HG03095 (cell line): ENCODE measurements at regions not wholly inside any gene's neighbourhood (a gene's known extent, or its start where the extent isn't known, plus 50 kb on each side); places are given as distances from the start of the nearest gene placed in this dataset.

Source experiments
- ATAC-seq: cut with Tn5 transposase; IDR thresholded peaks from one replicate; pipeline ENCODE4 v1.9.1; 2021; ENCODE audit warnings: moderate library complexity; ENCODE audit not compliant: unreplicated experiment

DNA sequence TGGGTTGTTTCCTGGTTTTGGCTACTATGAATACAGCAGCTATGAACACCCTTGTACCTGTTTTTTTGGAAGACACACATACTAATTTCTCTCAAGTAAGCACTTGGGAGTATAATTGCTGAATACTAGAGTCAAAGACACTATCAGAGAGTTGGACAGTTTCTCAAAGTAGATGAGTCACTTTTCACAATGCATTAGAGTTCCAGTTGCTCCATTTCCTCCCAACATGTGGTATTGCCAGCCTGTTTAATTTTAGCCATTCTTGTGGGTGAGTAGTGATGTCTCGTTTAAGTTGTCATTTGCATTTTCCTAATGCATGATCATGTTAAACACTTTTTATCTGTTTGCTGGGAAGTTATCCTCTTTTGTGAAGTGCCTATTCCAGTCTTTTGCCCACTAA lies 81.6 kb upstream of the GDNF start:
- no peak for ATAC-seq

DNA sequence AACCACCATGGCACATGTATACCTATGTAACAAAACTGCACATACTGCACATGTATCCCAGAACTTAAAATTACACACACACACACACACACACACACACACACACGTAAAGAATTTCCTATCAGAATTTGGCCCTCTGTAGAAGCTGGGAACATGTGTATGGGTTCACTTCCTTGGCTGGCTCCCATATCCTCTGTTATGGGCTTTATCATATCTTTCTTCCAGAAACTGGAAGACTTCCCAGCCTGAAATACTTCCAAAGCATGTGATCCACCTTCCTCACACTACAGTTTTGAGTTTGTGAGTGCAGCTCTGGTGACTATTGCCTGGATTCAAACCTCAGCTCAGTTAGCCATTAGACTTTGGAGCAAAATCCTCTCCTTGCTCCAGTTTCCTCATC lies 78.6 kb upstream of the GDNF start:
- no peak for ATAC-seq

DNA sequence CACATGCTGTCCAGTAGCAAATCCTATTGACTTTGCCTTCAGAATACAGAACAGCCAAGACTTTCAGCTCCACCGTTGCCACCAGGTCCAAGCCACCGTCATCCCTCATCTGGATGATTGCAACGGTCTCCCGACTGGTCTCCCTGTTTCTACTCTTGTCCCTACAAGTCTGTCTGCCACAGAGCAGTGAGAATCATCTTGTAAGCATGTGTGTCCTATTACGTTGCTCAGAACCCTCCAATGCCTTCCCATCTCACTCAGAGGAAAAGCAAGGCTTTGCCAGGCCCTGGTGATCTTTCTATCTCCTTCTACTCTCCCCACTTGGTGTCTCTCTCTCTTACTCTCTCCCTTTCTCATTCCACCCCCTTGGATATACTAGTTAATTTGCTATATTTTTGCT lies 76.7 kb upstream of the GDNF start:
- no peak for ATAC-seq

DNA sequence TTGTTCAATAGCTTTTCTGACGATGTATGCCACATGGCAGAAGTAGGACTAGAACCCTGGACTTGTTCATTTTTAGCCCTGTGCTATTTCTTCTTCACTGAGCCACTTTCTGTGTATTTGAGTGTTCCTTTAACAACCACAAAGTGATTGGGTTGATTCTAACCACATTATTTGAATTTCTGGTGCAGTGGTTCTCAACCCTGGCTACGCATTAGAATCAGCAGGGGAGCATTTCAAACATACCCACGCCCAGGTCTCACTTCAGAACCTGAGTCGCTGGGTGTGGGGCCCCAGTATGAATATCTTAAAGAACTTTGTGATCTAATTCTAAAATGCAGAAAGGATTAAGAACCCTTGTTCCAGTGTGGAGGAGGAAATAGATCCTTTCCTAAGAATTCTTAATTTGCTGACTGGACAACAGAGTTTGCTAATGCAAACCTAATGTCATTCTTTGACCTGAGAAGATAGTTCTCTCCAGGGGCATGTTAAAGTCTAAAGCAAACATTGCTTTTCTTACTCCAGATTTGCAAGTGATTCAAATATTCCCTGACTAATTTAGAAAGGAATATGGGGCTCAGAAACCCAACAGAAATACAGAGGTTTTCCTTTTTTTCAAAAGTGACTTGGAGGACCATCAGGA lies 75.4 kb upstream of the GDNF start:
- peak; percentile 51 for ATAC-seq

DNA sequence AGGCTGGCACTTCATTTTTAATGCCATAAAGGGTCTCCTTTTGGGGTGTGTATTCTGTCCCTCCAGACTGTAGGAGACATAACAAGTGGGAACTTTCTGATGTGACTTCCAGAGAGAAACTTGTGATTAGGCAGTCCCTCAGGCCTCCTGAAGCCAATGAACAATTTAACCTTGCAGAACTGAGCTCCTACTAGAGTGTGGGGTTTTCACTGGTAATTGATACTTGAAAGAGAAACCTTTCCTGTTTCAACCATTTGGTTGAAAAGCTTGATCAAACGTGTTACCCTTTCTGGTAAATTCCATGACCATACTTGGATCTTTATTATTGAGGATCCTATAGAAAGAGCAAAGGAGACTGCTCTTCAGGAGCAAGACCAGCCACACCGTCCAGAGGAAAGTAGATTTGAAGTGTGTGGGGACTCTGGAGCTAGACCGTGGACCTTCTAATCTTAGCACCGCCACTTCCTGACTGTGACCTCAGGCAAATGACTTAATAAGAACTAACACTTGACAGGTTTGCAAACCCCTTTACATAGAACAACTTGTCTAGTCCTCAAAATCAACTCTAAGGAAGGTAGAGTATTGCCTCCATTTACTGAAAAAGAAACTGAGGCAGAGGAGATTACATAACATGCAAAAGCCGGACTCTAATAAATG lies 69.9 kb upstream of the GDNF start:
- ATAC-seq = peak; percentile 76

DNA sequence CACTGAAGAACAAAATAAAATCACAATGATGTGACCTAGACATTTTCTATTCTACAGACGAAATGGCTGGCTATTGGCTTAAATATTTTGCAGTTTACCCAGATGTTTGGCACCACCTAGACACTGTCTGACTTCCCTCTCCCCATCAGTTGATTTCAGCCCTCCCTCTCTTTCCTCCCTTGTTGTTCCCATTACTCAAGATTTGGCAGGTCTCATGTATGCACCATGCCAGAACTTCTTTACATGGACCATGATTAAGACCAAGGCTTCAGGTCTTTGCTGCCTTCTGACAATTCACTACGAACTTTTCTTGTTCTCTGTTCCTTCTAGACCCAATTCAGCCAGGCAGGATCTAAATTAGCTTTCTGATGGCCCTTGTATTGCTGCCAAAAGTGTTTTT lies 66.6 kb upstream of the GDNF start:
- no peak for ATAC-seq

DNA sequence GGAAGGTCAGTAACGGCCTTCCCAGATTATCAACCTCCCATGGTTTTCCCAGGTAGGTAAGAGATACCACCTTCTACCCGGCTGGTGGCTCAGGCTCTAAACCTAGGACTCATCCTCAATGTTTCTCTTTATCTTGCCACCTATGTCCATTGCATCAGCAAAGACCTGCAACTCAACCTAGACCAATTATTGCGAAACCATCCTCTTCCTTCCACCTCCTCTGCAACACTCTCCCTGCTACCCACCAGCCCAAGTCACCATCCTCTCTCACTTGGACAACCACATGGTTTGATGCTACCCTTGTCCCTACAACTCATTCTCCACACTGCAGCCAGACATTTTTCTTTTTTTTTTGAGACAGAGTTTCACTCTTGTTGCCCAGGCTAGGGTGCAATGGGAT lies 65.4 kb upstream of the GDNF start:
- no peak for ATAC-seq

DNA sequence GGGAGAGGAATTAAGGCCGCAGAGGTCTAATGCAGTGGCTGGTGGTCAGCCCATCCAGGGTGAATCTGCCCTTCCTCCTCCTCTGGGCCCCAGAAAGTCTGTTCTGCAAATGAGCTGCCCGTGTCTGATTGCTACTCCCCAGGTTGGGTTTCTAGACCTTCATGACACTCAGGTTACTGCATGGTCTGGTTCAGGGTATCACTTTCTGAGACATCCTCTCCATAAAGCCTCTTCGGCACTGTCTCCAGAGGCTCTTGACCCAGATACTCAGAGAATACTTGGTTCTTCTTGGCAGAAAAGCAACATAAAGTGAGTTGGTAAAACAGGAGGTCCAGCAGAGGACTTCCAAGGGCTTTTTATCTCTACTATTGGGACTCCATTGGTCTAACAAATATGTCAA lies 62.5 kb upstream of the GDNF start:
- ATAC-seq = no peak

DNA sequence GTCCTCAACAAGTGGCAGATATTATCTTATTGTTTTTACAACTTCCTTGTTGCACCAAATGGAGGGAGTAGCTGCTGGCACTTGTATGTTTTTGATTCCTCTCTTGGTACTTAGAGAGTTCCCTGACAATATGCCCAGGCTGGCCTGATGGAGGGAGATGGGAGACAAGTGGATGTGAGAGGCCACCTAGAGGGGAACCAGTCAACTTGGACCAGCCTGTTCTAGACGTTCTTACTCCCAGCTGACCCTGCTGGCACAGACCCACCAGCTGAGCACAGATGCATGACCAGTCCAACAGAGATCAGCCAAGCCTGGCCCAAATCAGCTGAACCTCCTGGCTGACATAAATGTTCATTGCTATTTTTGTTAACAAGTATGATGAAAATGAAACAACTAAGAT lies 60.9 kb upstream of the GDNF start:
- no peak for ATAC-seq

DNA sequence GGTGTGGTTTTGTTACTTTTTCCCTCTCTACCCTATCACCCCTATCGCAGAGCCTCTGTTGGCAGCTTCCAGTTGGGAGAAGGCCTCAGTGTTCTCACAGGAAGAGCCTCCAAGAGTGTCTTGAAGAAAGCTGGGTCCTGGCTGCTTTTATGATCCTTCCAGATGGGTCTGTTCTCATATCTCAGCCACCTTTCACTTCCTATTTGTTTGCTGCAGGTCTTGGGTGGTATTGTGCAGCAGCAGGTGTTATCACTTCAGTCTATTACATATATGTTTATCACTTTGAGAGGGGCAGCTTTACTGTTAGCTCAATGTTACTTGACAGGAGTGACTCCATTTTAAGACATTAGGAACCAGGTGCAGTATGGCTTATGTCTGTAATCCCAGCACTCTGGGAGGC lies 59.2 kb upstream of the GDNF start:
- ATAC-seq = no peak

DNA sequence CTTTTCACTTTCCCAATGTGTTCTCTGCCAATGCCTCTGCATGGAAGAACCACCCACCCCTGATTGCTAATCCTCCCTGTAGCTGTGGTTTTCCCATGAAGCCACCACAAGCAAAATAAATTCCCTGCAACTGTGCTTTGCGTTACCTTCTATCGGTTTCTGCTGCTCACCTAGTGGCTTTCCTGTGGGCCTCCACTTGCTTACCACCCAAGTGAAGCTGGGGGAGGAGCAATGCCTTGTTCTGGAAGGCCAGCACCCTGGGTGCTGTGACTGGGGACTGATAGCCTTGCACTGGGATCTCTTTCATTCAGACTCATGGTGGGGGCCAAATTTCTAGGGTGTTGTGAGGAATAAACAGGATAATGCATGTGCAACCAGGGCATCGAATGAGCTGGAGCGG lies 56.3 kb upstream of the GDNF start:
- ATAC-seq = no peak

DNA sequence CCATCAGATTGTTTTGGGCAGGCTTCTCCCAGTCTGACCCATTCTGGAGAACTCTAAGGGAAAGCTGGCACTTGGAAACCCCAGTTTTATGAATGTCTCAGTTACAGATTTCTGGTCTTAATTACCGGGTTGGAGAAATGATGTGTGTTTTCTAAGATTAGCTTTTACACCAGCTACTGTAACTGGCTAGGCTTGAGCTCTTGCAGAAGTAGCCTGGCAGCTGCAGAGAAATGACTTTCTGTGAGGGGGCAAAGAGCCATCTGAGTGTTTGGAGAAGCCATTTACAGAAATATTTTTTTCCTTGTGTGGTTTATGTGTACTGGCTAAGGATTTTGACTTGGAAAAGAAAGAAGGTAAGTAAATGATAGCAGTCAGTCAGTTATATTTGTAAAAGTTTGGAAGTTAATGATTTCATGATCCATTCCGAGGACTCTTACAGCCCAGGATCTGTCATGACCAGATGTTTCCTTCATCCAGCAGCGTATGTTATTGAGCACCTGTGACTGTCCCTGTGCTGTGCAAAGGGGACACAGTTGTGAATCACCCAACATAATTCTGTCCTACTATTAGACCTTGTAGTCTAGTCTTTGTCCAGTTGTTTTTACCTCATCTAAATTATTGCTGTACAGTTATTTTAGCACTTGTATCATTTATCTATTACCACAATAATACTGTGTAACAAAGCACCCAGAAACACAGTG lies 53.7 kb upstream of the GDNF start:
- no peak for ATAC-seq

DNA sequence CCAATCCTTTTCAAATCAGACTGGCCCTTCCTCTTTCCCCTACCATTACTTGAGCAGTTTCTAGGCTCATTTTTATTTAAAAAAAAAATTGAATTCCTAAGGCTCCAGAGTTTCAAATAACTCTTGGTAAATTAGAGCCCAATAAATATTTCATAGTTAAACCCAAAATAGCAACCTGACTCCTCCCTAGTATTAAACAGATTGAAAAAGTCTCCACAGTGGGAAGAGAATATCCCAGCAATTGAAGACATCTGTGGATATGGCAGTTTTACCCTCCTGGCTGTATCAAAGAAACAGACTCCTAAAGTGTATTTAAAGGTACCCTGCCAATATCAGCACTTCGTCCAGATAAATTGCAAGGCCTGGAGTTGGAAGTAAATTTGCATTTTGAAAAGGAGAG lies 52.7 kb upstream of the GDNF start:
- no peak for ATAC-seq

DNA sequence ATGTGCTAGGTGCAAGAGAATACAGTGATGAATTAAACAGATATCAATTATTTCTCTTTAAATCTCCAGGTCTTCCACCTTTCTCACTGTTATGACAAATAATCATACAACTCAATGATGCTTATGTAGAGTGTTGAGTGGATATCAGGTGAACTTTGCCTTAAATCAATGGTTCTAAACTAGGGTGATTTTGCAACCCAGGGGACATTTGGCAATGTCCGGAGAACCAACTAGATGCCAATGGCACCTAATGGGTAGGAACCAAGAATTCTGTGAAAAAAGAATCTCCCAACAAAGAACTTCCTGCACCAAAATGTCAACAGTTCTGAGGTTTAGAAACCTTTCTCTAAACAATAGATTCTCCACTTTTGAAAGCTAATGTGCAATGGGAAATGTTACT lies 52.0 kb upstream of the GDNF start:
- no peak for ATAC-seq

DNA sequence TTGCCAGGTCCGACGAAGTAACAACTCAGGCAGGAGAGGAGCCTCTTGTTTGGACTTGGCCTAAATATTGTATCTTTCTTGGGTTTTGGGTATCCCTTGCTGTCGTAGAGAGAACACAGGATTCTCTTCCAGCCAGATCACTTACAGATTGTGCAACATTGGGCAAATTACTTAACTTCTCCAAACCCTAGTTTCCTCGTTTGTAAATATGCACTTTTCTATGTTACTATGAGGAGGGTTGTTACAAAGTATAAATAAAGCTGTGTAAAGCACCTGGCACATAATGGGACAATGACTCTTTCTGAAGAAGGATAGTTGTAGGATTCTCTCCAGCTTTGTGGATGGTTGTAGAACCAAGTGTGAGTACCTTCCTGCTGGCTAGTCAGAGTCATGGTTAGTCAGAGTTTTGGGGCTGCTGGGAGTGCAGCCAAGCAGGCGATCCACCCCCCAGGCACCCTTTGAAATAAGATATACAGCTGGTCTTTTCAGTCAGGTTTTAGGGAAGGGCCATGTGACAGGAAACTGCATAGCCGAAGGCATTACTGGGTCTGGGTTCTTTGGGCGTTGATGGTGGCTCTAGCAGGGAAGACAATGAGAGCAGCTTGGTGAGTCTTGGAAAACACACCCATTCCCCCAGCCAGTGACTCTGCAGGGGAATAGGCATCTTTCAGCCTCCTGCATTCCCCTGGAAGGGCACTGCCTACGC lies 49.9 kb upstream of the GDNF start:
- ATAC-seq = no peak
